HG03064 (cell line): ENCODE measurements at regions not wholly inside any gene's neighbourhood (a gene's known extent, or its start where the extent isn't known, plus 50 kb on each side); places are given as distances from the start of the nearest gene placed in this dataset.

Experiments
- ATAC-seq: cut with Tn5 transposase; IDR thresholded peaks from one replicate; pipeline ENCODE4 v1.9.1; 2021; ENCODE audit warnings: low read depth; ENCODE audit not compliant: unreplicated experiment

DNA sequence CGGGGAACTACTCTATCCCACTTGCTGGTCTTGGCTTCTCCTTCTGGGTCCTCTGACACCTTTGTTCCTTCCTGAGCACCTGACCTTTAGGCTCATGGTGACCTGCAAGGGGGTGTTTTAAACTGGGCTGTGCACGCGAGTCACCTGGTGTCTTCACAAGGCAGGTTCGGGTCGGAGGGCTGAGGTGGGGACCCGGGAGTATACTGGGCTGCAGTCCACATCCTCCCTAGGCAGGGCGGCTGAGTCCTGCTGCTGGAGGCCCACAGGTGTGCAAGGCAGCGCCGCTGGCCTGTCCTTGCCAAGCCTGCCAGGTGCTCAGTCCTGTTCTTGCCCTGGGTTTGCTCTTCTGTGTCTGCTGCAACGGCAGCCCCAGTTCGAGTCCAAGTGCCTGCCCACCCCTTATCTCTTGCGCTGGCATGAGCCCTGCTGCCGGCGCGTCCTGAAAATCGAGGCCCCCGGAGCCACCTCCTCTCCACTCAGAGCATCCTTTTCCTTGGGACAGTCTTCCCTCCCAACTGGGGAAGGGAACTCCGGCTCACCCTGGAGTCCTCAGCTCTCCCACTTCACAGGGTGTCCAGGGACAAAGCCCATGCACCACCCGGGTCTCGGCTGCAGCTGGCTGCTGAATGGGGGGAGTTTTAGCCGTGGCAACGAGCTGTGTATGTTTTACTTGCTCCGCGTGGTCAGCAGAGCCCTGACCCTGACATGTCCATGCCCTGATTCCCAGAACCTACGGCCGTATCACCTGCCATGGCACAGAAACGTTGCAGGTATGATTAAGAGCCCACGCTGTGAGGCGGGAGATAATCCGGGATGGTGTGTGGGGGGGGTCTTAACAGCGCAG is 193.5 kb downstream of the TEX29 start:
- no peak for ATAC-seq

DNA sequence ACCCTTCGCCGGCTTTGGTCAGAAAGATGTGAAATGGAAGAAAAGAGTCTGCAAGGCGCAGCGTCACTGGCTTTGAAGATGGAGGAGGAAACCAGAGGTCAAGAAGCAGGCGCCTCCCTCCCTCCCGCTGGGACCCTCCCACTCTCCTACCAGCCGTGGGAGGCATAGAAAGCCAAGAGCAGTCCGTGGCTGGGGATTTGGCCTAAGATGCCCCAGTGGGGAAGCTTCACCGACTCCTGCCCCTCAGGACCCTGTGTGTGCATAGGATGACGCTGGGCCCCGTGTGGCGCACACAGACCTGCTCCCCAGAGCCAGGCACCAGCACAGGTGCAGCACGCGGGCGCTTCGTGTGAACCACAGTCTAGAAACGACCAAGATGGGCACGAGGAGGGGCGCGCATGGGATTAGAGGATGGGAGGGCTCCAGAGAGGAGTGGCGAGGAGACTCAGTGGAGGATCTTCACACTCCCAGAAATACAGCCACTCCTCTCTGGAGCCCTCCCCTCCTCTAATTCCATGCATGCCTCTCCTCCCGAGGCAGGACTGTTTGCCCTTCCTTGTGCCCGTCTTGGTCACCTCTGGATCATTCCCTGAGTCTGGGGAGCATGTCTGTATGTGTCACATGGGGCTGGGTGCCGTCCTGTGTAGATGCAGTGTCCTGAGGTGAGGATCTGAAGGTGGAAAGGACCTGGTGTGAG is 194.3 kb downstream of the TEX29 start:
- no peak for ATAC-seq

DNA sequence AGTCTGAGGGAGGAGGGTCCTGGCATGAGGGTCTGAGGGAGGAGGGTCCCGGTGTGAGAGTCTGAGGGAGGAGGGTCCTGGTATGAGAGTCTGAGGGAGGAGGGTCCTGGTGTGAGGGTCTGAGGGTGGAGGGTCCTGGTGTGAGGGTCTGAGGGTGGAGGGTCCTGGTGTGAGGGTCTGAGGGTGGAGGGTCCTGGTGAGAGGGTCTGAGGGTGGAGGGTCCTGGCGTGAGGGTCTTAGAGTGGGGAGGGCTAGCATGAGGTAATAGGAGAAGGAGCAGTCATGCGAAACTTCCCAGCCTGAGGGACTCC is 194.8 kb downstream of the TEX29 start:
- ATAC-seq = no peak

DNA sequence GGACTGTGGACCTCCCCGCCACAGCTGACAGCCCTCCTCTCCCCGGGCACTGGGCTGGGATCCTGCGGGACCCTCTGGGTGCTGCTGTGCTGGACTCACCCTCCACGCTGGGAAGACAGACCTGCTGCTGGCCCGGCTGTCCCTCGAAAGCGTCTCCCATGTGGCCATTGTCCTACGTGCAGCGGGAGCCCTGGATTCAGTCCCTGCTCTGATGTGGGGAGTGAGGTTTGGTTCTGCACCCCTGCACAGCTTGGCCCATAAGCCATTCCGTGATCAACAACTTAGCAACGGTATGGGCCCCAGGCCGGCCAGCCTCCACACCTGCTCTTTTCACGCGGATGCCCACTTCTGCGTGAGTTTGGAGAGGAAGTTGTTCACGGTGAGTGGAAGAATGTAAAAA is 195.2 kb downstream of the TEX29 start:
- ATAC-seq = no peak

DNA sequence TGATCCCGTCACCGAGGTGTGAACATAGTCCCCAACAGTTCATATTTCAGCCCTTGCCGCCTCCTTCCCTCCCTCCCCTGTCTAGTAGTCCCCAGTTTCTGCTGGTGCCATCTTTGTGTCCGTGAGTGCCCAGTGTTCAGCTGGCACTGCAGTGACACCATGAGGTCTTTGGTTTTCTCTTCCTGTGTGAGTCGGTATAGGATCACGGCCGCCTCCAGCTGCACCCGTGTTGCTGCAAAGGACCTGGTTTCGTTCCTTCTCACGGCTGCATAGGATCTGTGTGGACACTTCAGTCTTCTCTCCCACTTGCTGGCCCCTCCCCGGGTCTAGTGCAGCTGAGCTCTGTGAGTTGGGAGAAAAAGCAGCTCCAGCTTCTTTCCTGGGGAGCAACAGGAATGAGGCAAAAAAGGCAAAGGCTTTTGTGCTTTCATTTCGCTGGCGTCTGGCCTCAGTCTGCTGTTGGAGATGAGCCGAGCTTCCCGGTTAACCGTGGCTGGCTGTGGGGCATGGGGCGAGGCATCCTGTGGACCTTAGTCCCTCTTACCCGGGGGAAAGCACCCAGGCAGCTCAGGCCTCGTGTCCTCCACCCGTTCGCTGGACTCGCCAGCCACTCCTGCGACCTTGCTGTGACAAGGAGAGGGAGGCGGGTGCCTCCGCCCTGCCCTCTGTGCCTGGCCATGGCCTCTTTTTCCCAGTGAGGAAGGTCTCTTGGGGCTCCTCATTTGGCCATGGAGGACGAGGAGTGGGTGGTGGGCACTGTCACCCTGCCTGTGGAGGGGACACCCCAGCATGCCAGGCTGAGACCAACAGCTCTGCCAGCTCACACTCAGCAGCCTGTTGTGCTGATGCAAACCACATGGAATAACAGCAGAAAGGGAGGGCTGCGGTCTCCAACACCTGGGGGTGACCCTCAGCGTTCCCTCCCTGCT is 196.5 kb downstream of the TEX29 start:
- ATAC-seq = no peak

DNA sequence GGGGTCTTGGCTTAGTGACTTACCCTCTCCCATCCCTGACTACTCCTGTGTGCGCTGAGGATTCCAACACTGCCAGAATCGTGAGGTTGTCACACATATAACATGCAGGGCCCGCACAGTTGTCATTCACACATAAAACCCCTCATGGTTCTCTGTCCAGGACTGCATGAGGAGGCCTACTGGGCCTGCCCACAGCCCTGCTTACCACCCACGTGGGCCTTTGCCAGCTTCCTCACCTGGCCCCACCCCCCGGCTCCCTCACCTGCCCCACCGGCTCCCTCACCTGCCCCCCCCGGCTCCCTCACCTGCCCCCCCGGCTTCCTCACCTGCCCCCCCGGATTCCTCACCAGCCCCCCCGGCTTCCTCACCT is 197.2 kb downstream of the TEX29 start:
- ATAC-seq = no peak

DNA sequence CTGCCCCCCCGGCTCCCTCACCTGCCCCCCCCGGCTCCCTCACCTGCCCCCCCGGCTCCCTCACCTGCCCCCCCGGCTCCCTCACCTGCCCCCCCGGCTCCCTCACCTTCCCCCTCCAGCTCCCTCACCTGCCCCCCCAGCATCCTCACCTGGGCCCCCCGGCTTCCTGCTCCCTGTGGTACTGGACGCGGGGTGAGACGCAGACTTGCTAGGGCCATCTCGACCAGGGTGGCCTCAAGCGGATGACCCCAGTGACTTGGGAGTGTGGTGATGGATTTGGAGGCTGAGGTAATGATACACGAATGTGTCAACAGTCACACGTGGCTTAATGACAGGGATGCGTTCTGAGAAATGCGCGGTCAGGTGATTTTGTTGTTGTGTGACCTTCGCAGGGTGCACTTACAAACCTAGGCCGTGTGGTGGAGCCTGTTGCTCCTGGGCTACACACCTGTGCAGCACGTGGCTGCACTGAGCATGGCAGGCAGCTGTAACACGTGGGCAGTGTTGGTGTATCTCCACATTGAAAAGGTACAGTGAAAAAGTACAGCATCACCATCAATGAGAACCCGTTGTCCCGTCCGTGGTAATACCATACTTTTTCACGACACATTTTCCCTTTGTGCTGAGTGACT is 197.8 kb downstream of the TEX29 start:
- ATAC-seq = no peak

DNA sequence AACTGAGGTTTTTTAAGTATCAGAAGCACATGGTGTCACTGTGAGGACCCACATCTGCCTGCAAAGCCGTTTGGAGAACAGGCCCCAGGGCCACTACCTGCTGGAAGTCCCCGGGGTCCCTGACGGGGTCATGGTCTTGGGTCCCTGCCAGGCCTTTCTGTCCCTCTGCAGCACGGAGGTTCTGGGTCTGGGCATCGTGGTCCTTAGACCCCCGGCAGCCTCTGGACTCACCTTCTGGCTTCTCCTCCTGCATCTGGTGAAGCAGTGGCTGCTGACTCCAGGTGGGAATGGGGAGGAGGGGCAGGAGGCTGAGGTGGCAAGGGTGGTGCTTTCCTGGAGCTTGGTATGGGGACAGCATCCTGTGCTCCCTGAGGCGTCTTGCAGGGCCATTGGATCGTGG is 198.6 kb downstream of the TEX29 start:
- no peak for ATAC-seq

DNA sequence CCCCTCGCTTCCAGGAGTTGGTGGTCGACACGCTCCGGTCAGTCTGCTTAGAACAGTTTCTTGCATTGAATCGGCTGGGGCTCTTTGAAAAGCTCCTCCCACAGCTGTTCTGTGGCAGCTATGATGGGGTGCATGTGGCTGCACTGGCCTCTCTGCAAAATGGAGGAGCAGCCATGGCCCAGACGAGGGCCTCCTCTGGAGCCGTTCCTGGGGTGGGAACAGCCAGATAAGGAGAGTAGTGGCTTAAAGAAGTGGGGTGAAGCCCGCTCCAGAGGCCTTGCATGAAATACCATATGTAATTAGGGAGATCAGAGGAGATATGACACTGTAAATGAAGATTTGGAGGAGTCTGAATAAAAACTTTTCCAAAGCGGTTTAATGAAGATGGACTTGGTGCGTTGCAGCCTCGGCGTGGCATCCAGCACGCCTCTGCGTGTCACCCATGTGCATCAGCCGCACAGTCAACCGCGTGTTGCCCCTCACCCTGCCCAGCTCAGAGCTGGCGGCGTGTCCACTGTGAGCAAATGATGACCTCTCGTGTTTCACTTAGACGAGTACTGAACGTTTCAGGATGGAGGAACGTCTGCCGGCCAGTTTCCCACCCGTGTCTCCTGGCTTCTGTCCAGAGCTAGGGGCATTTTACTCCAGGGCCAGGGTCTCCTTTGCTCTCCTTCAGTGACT is 199.2 kb downstream of the TEX29 start:
- no peak for ATAC-seq

DNA sequence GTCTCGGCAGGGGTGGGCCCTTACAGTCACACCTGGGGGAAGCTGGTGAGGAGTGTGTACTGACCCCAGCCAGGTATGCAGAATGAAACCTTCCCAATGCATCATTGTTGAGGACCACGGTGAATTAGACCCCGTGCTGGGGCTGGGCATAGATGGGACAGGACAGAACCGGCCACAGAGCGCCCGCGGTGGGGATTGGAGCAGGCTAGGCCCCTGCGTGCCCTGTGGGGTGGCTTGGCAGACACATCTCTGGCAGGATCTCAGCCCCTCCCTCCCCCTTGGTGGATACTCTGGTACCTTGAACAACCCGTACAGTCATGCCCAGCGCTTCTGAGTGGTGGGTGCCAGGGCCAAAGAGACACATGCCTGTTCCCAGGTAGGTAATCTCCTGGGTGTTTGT is 200.6 kb downstream of the TEX29 start:
- ATAC-seq = no peak

DNA sequence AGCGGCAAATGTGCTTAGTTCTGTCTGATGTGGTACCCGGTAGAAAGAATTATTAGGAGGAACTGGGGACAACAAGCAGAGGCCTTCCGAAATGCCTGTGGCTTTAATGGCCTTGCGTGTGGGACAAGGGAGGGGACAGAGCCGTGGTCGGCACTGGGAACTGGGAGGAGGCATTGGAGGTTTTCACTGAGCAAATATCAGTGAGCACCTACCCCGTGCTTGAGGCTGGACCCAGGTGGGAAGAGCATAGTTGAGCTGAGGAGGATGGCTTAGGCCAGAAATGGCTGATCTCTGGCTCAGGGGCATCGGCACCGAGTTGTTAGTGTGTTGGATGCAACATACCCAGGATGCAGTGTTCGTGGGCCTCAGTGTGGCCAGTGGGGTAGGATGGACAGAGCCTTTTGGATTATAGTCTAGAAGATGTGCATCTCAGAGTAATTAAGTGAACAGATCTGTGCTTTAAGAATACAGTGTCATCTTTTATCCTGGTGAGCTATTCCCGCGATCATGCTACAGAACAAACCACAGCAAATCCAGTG is 201.3 kb downstream of the TEX29 start:
- ATAC-seq = no peak

DNA sequence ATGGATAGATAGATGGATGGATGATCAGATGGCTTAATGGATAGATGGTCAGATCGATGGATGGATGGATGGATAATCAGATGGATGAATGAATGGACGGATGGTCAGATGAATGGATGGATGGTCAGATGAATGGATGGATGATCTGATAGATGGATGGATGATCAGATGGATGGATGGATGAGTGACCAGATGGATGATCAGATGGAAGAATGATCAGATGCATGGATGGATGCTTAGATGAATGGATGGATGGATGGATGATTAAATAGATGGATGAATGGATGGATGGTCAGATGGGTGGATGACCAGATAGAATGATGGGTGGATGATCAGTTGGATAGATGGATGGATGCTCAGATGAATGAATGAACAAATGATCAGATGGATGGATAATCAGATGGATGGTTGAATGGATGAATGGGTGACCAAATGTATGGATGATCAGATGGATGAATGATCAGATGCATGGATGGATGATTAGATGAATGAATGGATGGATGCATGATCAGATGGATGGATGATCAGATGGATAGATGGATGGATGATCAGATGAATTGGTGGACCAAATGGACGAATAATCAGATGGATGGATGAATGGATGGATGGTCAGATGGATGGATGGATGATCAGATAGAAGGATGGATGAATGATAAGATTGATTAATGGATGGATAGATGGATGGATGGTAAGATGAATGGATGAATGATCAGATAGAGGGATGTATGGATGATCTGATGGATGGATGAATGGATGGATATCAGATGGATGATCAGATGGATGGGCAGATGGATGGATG is 205.1 kb downstream of the TEX29 start:
- ATAC-seq = no peak

DNA sequence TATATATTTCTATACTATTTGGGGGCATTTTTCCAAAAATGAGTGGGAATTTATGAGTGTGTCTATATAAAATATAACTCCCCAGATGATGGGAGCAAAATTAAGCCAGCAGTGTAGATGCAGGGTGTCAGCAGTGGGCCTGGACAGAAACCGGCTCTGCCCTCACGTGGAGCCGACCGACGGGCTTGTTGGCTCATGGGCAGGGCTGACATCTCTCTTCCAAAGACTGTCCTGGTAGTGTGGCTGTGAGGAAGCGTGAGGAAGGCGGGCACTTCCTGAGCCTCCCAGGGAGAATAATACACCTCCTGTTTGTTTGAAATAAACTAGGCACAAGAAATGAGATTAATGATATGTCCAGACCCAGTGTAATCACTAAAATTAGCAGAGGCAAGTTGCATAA is 206.5 kb downstream of the TEX29 start:
- ATAC-seq = no peak

DNA sequence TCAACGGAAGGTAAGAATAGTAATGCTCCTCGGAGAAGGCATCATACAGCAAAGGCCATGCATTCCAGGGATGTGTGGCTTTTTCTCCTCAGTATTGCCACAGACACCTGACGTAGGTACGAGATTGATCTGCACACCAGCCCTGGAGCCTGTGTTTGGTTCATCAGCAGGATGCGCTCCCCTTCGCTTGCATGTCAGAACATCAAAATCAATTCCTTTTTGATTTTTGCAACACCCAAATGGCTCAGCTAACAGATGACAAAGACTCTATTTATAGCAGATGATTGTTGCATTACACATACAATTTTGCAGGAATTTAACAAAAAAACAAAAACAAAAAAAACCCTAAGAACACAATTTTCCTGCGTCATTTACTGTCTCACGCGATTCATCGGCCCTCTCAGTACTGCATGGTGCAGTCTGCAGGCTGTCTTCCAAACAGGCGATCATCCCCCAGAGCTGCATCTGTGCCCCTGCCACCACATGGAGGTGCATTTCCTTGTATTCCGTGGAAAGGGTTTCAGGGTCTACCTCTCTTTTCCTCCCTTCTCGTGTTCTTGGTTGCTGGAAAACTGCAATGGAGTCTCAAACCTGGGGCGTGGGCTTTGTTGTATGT is 207.3 kb downstream of the TEX29 start:
- ATAC-seq = no peak

DNA sequence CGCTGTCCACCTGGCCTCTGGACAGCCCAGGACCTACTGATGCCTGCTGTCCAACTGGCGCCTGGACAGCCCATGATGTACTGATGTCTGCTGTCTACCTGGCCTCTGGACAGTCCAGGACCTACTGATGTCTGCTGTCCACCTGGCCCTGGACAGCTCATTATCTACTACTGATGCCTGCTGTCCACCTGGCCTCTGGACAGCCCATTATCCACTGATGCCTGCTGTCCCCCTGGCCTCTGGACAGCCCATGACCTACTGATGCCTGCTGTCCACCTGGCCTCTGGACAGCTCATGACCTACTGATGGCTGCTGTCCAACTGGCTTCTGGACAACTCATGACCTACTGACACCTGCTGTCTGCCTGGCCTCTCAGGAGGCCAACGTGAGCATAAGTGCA is 208.1 kb downstream of the TEX29 start:
- no peak for ATAC-seq

DNA sequence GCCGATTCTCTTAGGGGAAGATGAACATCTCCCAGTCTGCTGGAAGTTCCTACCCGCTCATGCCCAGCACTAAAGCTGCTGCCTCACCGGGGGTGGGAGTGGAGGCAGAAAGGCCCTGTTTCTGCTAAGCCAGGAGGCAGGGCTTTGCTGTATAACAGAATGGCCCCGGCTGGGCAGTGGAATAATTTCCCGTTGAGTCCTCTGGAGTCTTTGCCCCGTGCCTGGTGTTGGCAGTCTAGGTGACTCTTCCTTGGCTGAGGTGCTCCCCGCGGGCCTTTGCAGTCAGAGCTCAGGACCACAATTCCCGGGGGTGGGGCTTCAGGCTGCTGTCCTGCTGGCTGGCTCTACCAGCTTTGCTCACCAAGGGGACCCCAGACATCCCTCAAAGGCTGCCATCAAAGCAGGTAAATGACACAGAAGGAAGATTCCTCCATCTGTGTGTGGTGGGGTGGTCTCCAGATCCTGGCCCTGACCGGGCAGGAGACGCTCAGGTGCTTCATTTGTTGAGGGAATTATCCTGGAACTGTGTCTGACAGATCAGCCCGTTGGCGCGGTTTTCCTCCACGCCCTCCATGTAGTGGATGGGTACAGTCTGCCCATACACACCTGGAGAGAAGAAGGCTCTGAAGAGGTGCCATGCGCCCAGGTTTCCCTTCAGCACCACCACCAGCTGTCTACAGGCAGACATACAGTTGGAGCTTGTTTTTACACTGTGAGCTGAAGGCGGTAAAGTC is 209.9 kb downstream of the TEX29 start:
- ATAC-seq = no peak

DNA sequence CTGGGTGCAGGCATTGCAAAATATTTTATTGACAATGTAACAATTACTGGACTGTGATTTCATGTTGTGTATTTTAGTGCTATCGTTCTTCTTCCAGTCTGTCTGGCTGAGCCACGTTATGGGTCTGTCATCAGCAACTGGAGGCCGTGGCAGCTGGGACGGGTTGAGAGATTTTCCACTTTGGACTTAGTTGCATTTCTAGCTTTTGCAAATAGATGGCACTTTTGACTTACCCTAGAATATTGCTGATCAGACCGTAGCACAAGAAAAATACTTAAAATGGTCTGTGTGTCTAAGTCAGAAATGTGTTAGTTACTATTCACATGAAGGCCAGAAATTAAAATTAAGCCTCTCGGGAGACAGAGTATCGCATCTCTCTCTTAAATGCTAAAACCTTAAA is 211.1 kb downstream of the TEX29 start:
- ATAC-seq = no peak

DNA sequence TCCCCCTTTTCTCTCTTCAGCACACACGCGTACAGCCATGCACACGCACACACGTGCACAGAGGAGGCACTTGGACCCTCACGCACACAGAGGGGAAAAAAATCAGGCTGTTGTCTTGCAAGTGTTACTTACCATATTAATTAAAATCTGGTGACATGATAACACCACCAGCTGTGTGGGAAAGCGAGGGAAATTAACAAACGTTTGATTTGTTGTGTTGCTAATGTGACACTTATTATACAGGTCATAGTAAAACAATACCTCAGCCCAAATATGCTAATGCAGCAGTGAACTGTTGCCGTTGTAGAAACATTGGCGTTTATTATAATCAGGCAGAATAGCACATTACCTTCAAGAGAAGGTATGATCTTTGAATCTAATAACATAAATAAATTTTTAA is 211.7 kb downstream of the TEX29 start:
- no peak for ATAC-seq
